Activated CD4-positive, alpha-beta T cell treated with anti-CD3 and anti-CD28 coated beads, Interleukin-2, amount 10 ng/mL, durations not matched to agents 24 days and 14 days (primary cell): ENCODE measurements at regions not wholly inside any gene's neighbourhood (a gene's known extent, or its start where the extent isn't known, plus 50 kb on each side); places are given as distances from the start of the nearest gene placed in this dataset.
"Not testable (repeated sequence)": the region's sequence is repeated elsewhere in the genome, so short reads cannot be mapped to it uniquely, and the experiment has no call there.

ENCODE experiments used
- DNase-seq: peaks from one replicate; pipeline ENCODE4 v3.0.0; 2022
- H3K27ac Mint-ChIP-seq: one replicate; pipeline ENCODE4 v1.8.0; 2022; ENCODE audit warnings: mild to moderate bottlenecking, mixed read lengths
- H3K27me3 Mint-ChIP-seq: one replicate; pipeline ENCODE4 v1.8.0; 2022; ENCODE audit warnings: mixed read lengths
- H3K36me3 Mint-ChIP-seq: one replicate; pipeline ENCODE4 v1.8.0; 2022; ENCODE audit warnings: low read depth, mild to moderate bottlenecking, mixed read lengths
- H3K4me1 Mint-ChIP-seq: one replicate; pipeline ENCODE4 v1.8.0; 2021; ENCODE audit warnings: mixed read lengths
- H3K4me3 Mint-ChIP-seq: one replicate; pipeline ENCODE4 v1.8.0; 2022; ENCODE audit warnings: mild to moderate bottlenecking, moderate library complexity, mixed read lengths
- H3K9me3 Mint-ChIP-seq: one replicate; pipeline ENCODE4 v1.8.0; 2021; ENCODE audit warnings: mixed read lengths
- intact Hi-C: fragments of 100-400 bp; cut with micrococcal nuclease; formaldehyde crosslinking; loops from one replicate; pipeline ENCODE4 v1.15.1; 2023

DNA sequence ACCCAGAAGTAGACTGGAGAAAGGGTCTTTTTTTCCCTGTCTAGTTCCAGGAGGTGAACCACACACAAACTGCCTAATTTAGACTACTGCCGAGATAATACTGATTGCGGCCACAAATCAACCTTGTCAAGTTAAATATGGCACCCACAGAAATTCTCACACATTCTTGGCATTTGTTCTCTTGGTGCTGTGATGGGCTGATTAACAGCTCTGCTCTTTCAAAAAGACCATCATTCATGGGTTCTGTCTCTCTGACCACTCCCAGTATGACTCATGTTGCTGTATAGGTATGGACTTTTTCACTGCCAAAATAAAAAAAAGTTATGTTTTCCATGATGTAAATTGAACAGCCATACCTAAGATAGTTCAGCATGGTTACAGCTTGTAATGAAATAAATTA lies 1003.5 kb upstream of the LCORL start:
- Mint-ChIP-seq H3K9me3 (peaks cover 3% of the 10 kb centered on the region), H3K4me1 (no peaks in the 10 kb centered on the region), H3K4me3 (no peak overlapping the region), H3K36me3 (no peaks in the 10 kb centered on the region), H3K27ac (no peak overlapping the region), H3K27me3 (no peaks in the 10 kb centered on the region)
- DNase-seq = no peak
- intact Hi-C loops = no loop called here

DNA sequence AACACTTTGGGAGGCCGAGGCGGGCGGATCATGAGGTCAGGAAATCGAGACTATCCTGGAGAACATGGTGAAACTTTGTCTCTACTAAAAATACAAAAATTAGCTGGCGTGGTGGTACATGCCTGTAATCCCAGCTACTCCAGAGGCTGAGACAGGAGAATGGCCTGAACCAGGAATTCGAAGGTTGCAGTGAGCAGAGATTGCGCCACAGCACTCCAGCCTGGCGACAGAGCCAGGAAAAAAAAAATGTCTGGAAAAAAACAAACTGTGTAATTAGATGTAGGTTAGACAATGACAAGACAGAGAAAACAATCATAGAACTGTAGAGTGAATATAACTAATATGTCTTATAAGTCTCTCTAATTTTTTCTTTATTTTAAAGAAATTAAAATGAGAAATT lies 1002.5 kb upstream of the LCORL start:
- DNase-seq = no peak
- Mint-ChIP-seq H3K4me3 (no peak overlapping the region), H3K9me3 (peaks cover 3% of the 10 kb centered on the region), H3K27me3 (no peaks in the 10 kb centered on the region), H3K36me3 (no peaks in the 10 kb centered on the region), H3K4me1 (no peaks in the 10 kb centered on the region), H3K27ac (no peak overlapping the region)
- intact Hi-C loops = no loop called here

DNA sequence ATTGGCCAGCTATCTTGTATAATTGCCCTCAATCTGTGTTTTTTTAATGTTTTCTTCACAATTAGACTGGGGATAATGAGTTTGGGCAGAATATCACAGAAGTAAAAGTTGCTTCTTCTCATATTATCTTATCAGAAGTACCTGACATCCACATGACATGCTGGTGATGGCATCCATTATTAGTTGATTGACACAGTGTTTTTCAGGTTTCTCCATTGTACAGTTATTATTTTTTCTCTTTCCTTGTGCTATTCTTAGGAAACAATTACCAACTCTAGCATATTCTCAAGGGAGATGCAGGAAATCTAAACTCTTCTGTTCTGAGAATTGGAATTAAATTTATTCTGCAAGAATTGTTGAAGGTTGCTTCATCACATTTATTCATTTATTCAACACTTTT lies 1000.1 kb upstream of the LCORL start:
- Mint-ChIP-seq H3K27ac (no peak overlapping the region), H3K9me3 (peaks cover 3% of the 10 kb centered on the region), H3K27me3 (no peaks in the 10 kb centered on the region), H3K4me3 (no peak overlapping the region), H3K4me1 (no peaks in the 10 kb centered on the region), H3K36me3 (no peaks in the 10 kb centered on the region)
- no peak for DNase-seq
- intact Hi-C loops = no loop called here

DNA sequence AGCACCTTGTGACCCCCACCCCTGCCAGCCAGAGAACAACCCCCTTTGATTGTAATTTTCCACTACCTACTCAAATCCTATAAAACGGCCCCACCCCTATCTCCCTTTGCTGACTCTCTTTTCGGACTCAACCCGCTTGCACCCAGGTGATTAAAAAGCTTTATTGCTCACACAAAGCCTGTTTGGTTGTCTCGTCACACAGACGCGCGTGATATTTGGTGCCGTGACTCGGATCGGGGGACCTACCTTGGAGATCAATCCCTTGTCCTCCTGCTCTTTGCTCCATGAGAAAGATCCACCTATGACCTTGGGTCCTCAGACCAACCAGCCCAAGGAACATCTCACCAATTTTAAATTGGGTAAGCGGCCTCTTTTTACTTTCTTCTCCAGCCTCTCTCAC lies 995.0 kb upstream of the LCORL start:
- H3K4me1 Mint-ChIP-seq, H3K4me3 Mint-ChIP-seq, H3K9me3 Mint-ChIP-seq, H3K27ac Mint-ChIP-seq, intact Hi-C loops, H3K36me3 Mint-ChIP-seq, H3K27me3 Mint-ChIP-seq, DNase-seq: not testable (repeated sequence)

DNA sequence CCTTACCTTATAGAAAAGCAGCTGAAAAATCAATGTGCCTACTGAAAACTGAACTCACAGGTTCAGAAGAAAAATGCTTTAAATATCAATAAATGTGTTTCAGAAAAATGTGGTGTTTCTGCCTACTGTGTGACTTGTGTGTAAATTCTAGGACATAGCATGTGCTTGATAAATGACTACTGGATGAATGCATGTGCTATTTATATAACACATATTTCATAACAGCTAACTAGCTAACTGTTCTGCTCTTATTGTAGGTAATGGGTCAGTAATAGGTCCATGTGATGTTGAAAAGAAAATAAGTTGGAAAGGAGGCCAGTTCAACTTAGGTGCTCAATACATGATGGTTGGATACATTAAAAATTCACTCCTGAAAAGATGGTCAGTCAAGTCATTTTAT lies 993.0 kb upstream of the LCORL start:
- no peak overlapping the region for H3K27ac Mint-ChIP-seq
- no peaks in the 10 kb centered on the region for H3K27me3 Mint-ChIP-seq
- no peak for DNase-seq
- no peaks in the 10 kb centered on the region for H3K4me1 Mint-ChIP-seq
- H3K4me3 Mint-ChIP-seq = no peak overlapping the region
- intact Hi-C loops = no loop called here
- no peaks in the 10 kb centered on the region for H3K36me3 Mint-ChIP-seq
- peaks cover 4% of the 10 kb centered on the region for H3K9me3 Mint-ChIP-seq

DNA sequence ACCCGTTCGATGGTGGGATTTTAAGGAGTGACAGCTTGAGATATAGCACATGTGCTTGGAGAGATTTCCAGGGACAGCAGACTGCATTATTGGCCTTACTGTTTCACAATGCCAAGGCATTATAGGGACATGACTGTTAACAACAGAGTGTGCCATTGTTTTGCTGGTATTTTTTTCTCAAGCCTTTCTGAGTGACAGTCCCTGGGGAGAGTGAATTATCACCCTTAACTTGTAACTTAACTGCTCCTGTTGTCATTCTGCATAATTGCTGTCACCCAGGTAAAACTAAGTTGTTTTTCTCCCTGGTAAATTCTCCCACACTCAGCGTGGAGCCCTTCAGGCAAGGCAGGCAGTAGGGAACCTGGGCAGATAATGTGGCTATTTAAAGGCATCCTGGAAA lies 989.2 kb upstream of the LCORL start:
- H3K4me3 Mint-ChIP-seq = no peak overlapping the region
- no peak overlapping the region for H3K27ac Mint-ChIP-seq

DNA sequence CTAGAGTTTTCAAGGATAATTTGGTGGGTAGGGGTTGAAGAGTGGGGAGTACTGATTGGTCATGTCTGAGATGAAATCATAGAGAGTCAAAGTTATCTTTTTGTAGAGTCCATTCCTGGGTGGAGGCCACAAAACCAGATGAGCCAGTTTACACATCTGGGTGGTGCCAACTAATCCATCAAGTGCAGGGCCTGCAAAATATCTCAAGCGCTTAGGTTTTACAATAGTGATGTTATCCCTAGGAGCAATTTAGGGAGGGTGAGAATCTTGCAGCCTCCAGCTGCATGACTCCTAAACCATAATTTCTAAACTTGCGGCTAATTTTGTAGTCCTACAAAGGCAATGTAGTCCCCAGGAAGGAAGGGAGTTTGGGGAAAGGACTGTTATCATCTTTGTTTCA lies 988.3 kb upstream of the LCORL start:
- Mint-ChIP-seq H3K9me3 (peaks cover 7% of the 10 kb centered on the region), H3K4me3 (no peak overlapping the region), H3K4me1 (no peaks in the 10 kb centered on the region), H3K27ac (no peak overlapping the region), H3K36me3 (no peaks in the 10 kb centered on the region), H3K27me3 (no peaks in the 10 kb centered on the region)
- intact Hi-C loops = no loop called here
- DNase-seq = no peak

More for the DNA sequence above, 989.2 kb upstream of the LCORL start:
- no peaks in the 10 kb centered on the region for H3K27me3 Mint-ChIP-seq
- H3K36me3 Mint-ChIP-seq = no peaks in the 10 kb centered on the region
- H3K4me1 Mint-ChIP-seq = no peaks in the 10 kb centered on the region
- H3K9me3 Mint-ChIP-seq = peaks cover 7% of the 10 kb centered on the region
- intact Hi-C loops = no loop called here
- no peak for DNase-seq

DNA sequence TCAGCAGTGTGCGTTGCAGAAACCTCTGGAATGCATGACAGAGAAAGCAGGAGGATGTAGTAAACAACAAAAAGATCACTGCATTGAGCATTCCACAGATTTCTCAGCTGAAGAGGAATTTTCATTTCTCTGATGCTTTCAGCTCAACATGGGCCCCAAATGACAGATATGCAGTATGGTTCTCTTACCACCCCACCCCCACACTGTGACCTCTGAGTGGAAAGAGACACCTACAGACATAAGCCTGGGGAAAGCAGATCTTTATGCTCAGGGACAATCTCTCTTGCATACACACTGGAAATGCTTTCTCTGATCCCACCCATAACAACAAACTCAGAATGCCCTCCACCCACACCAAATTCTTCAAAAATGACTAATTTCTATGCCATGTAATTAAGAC lies 983.7 kb upstream of the LCORL start:
- intact Hi-C loops = no loop called here

DNA sequence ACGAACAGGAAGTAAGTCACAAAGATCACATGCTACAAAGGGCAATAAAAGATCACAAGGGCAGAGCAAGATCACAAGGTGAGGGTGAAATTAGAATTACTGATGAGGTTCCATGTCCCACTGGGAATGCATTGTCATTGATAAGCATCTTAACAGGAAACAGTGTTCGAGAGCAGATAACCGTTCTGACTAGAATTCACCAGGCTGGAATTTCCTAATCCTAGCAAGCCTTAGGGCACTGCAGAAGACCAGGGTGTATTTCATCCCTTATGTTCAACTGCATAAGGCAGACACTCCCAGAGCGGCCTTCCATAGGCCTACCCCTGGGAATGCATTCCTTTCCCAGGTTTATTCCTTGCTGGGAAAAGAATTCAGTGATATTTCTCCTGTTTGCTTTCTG lies 980.6 kb upstream of the LCORL start:
- H3K27ac Mint-ChIP-seq = no peak overlapping the region
- H3K4me1 Mint-ChIP-seq = no peaks in the 10 kb centered on the region
- H3K9me3 Mint-ChIP-seq = no peaks in the 10 kb centered on the region
- DNase-seq = no peak
- intact Hi-C loops = no loop called here
- no peaks in the 10 kb centered on the region for H3K36me3 Mint-ChIP-seq
- no peak overlapping the region for H3K4me3 Mint-ChIP-seq
- H3K27me3 Mint-ChIP-seq = no peaks in the 10 kb centered on the region

More for the DNA sequence above, 983.7 kb upstream of the LCORL start:
- Mint-ChIP-seq H3K4me1 (no peaks in the 10 kb centered on the region), H3K9me3 (peaks cover 7% of the 10 kb centered on the region), H3K4me3 (no peak overlapping the region), H3K36me3 (no peaks in the 10 kb centered on the region), H3K27ac (no peak overlapping the region), H3K27me3 (no peaks in the 10 kb centered on the region)
- no peak for DNase-seq

DNA sequence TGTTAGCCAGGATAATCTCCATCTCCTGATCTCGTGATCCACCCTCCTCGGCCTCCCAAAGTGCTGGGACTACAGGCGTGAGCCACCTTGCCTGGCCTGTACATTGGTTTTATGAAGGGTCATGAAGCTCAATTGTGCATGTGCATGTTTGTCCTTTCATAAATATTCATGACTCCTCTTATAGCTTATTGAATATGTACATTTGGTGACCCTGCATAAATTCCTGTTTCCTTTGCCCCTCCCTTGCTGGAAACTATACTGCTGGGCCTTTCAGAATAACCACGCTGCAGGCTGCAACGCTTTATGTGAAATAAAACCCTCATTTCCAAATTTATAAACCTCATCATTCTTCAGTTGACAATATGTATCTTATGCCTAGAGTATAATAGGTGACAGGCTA lies 978.0 kb upstream of the LCORL start:
- no peak overlapping the region for H3K4me3 Mint-ChIP-seq
- no peaks in the 10 kb centered on the region for H3K36me3 Mint-ChIP-seq
- no peaks in the 10 kb centered on the region for H3K9me3 Mint-ChIP-seq
- intact Hi-C loops = no loop called here
- no peaks in the 10 kb centered on the region for H3K27me3 Mint-ChIP-seq
- H3K27ac Mint-ChIP-seq = no peak overlapping the region
- no peaks in the 10 kb centered on the region for H3K4me1 Mint-ChIP-seq
- no peak for DNase-seq

DNA sequence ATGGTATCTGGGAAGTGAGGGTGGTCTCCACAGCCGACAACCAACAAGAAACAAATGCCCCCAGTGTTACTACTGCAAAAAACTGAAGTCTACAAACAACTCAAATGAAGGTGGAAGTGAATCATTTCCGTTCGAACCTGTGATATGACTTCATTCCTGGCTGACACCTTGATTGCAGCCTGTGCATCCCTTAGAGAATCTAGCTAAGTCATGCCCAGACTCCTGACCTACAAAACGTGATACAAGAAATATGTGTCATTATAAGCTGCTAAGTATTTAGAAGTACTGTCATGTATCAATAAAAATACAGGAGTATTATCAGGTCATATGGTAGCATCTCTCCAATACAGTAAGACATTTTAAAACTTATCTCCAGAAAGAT lies 959.7 kb upstream of the LCORL start:
- DNase-seq = no peak
- Mint-ChIP-seq H3K36me3 (no peaks in the 10 kb centered on the region), H3K4me1 (no peaks in the 10 kb centered on the region), H3K4me3 (no peak overlapping the region), H3K27me3 (no peaks in the 10 kb centered on the region), H3K9me3 (peaks cover 3% of the 10 kb centered on the region), H3K27ac (no peak overlapping the region)
- intact Hi-C loops = no loop called here

DNA sequence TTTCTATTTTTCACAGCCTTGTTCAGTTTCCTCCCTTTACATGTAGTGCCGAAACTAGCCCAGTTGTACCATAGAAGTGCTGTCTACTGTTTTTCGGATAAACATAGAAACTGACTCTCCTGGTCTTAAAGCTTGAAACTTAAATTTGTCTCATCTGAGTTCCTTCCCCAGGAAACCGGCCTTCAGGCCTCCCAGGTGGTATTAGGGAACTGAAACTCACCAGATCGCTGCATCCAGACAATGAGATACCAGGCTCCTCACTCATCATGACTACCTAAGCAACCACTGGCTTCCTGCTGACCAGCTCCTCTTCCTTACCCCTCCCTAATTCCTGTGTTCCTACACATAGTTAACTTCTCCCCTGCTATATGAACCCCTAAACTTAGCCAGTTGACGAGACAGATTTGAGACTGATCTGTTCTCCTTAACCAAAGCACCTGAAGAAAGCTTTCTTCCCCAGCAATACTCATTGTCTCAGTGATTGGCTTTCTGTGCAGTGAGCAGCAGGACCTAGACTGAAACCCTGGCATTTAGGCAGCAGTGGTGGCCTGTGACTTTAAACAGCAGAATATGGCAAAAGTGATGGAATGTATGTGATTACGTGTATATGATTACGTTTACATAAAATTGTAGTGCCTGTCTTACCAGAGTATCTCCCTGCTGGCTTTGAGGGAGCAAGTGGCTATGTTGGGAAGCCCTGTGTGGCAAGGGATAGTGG lies 959.1 kb upstream of the LCORL start:
- H3K36me3 Mint-ChIP-seq = no peaks in the 10 kb centered on the region

DNA sequence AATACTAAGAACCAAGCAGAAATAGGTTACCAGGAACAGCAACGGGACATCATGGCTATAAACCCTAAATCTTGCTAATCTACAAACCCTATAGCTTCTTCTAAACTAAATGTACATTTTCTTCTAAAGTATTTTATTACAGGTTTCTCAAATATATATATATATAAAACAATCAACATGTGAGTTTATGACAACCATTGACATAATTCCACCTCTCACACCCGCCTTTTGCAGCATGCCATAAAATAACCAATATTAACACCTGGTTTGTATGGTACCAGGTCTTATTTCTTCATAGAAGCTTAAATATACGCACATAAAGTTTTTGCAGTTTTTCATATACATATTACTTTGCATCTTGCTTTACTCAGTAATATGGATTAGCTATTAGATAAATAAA lies 955.3 kb upstream of the LCORL start:
- Mint-ChIP-seq H3K9me3 (peaks cover 5% of the 10 kb centered on the region), H3K27ac (no peak overlapping the region), H3K36me3 (no peaks in the 10 kb centered on the region), H3K4me3 (no peak overlapping the region), H3K4me1 (no peaks in the 10 kb centered on the region), H3K27me3 (no peaks in the 10 kb centered on the region)
- no peak for DNase-seq
- intact Hi-C loops = no loop called here

More for the DNA sequence above, 959.1 kb upstream of the LCORL start:
- H3K27ac Mint-ChIP-seq = no peak overlapping the region
- no peaks in the 10 kb centered on the region for H3K27me3 Mint-ChIP-seq
- peaks cover 3% of the 10 kb centered on the region for H3K9me3 Mint-ChIP-seq
- H3K4me3 Mint-ChIP-seq = no peak overlapping the region
- intact Hi-C loops = no loop called here
- no peak for DNase-seq
- H3K4me1 Mint-ChIP-seq = no peaks in the 10 kb centered on the region

DNA sequence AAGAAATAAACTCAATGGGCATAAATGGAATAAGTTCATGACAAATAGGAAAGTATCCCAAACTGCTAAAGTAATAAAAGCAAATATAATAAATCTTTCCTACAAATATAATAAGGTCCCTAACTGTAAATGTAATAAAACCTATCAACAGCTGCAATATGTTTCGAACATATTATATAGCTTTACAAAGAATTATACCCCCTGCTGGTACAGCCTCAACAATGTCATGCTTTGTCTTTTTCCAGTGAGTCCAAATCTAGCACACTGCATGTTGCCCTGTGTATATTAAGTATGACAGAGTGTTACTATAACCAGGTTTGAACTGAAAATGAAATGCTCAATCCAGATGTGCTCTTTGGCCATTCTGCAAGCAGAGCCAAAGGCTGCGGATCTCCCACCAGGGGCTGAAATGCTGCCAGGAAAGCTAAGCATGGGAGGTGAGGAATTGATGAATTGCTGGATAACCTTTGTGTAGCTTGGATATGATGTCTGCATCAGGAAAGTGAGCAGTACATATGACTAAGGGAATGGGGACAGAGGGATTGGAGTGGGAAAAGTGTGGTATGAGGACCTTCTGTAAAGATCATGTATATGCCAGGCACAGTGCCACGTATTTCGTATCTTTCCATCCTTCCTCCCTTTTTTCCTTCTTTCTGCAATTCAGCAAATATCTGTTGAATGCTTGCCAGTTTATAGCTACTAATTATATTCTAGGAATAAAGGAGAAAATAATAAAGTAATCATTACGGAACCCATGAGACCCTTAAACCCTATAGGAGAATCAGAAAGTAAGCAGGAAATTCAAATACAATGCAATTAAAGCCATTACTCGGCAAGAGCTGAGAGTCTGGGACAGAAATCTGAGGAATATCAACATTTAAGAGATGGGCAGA lies 954.6 kb upstream of the LCORL start:
- intact Hi-C loops = no loop called here
- H3K36me3 Mint-ChIP-seq = no peaks in the 10 kb centered on the region
- H3K27me3 Mint-ChIP-seq = no peaks in the 10 kb centered on the region
- no peaks in the 10 kb centered on the region for H3K4me1 Mint-ChIP-seq
- H3K27ac Mint-ChIP-seq = no peak overlapping the region
- no peak overlapping the region for H3K4me3 Mint-ChIP-seq
- peaks cover 5% of the 10 kb centered on the region for H3K9me3 Mint-ChIP-seq
- no peak for DNase-seq
